MM.1S (cell line): ENCODE measurements at regions not wholly inside any gene's neighbourhood (a gene's known extent, or its start where the extent isn't known, plus 50 kb on each side); places are given as distances from the start of the nearest gene placed in this dataset.

Experiments used
- DNase-seq: peaks from one replicate; pipeline ENCODE4 v3.0.0-alpha.2; 2015
- H2AFZ ChIP-seq: fragments of 300-600 bp; sonication (generic); 2 replicates; pipeline ENCODE4 v1.6.0; 2016; ENCODE audit warnings: antibody characterized with exemption, low read length
- H3F3A ChIP-seq: fragments of 300-600 bp; sonication (generic); 2 replicates; pipeline ENCODE4 v1.6.1; 2016; ENCODE audit warnings: mild to moderate bottlenecking, antibody characterized with exemption, low read length, moderate library complexity, mixed read lengths; ENCODE audit not compliant: insufficient read depth
- H3K27ac ChIP-seq: fragments of 300-600 bp; sonication (generic); 2 replicates; pipeline ENCODE4 v1.5.1; 2016; ENCODE audit warnings: mild to moderate bottlenecking, low read length
- H3K27me3 ChIP-seq: fragments of 300-600 bp; sonication (generic); replicated peaks from 2 replicates; pipeline ENCODE4 v1.6.0; 2016; ENCODE audit warnings: low read length; ENCODE audit not compliant: insufficient read depth
- H3K36me3 ChIP-seq: fragments of 300-600 bp; sonication (generic); replicated peaks from 2 replicates; pipeline ENCODE4 v1.6.1; 2016; ENCODE audit warnings: mild to moderate bottlenecking, low read length, mixed read lengths; ENCODE audit not compliant: insufficient read depth
- H3K4me1 ChIP-seq: fragments of 300-600 bp; sonication (generic); 2 replicates; pipeline ENCODE4 v1.6.1; 2016; ENCODE audit warnings: low read length, mixed read lengths
- H3K4me2 ChIP-seq: fragments of 300-600 bp; sonication (generic); 2 replicates; pipeline ENCODE4 v1.6.0; 2016; ENCODE audit warnings: low read depth, low read length
- H3K4me3 ChIP-seq: fragments of 300-600 bp; sonication (generic); 2 replicates; pipeline ENCODE4 v1.5.1; 2016; ENCODE audit warnings: low read length, mixed read lengths
- H3K79me2 ChIP-seq: fragments of 300-600 bp; sonication (generic); 2 replicates; pipeline ENCODE4 v1.6.1; 2016; ENCODE audit warnings: mixed run types, low read length, mixed read lengths
- H3K9ac ChIP-seq: fragments of 300-600 bp; sonication (generic); 2 replicates; pipeline ENCODE4 v1.6.1; 2016; ENCODE audit warnings: low read length, mixed read lengths
- H3K9me2 ChIP-seq: fragments of 300-600 bp; sonication (generic); replicated peaks from 2 replicates; pipeline ENCODE4 v1.6.1; 2016; ENCODE audit warnings: mild to moderate bottlenecking, low read length, mixed read lengths; ENCODE audit not compliant: insufficient read depth
- H3K9me3 ChIP-seq: fragments of 300-600 bp; sonication (generic); replicated peaks from 2 replicates; pipeline ENCODE4 v1.6.1; 2016; ENCODE audit warnings: mild to moderate bottlenecking, low read length, mixed read lengths; ENCODE audit not compliant: insufficient read depth
- H4K20me1 ChIP-seq: fragments of 300-600 bp; sonication (generic); 2 replicates; pipeline ENCODE4 v1.6.1; 2016; ENCODE audit warnings: mild to moderate bottlenecking, low read length, moderate library complexity, mixed read lengths; ENCODE audit not compliant: insufficient read depth
- CTCF ChIP-seq: fragments of 300-600 bp; sonication (generic); IDR thresholded peaks from 2 replicates; pipeline ENCODE4 v1.5.1; 2016; ENCODE audit warnings: antibody characterized with exemption, low read length, mixed read lengths
- EZH2 ChIP-seq: fragments of 300-600 bp; sonication (generic); optimal IDR thresholded peaks from 2 replicates; pipeline ENCODE3; 2017; ENCODE audit warnings: low read depth, mild to moderate bottlenecking, antibody characterized with exemption, low read length, mixed read lengths
- EZH2phosphoT487 ChIP-seq: fragments of 300-600 bp; sonication (generic); IDR thresholded peaks from 2 replicates; pipeline ENCODE4 v1.6.1; 2018; ENCODE audit warnings: antibody characterized with exemption, low read length

DNA sequence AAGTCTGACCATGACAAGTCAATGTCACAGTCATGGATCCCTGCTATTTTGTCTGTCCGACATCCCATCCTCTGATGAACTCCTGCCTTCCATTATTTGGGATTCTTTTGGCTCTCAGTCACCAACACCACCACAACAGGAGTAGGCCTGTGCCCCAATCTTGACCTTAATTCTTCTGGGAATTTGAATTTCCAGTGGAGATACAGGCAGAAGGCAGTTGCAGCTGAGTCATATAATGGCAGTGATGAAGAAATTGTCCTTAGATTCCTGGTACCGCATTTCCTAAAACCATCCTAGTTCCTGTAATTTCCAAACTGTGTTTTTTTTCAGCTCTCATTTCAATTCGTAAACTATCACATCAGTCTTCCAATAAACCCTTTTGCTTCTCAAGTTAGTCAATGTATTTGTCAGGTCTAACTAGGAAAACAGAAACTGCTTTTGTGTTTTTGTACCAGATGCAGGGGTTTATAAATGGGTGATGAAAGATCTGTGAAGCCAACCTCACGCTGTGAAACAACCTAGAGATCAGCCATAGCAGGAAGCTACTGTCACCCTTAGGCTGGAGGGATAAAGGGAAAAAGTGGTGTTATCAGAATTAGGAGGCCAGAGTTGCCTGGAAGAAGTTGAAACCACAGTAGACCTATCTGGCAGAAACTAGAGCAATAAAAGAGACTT is 126.3 kb upstream of the TMEM108 start:
- no peaks in the 10 kb centered on the region for H3K9me2 ChIP-seq
- no peak overlapping the region for H3K4me2 ChIP-seq
- H4K20me1 ChIP-seq: no peaks in the 10 kb centered on the region
- H3K27ac ChIP-seq: no peak overlapping the region
- no peaks in the 10 kb centered on the region for H3K9me3 ChIP-seq
- TF ChIP-seq CTCF (no peak), EZH2phosphoT487 (no peak), EZH2 (no peak)
- H3K27me3 ChIP-seq: no peaks in the 10 kb centered on the region
- no peaks in the 10 kb centered on the region for H3K79me2 ChIP-seq
- H3F3A ChIP-seq: no peaks in the 10 kb centered on the region
- H3K9ac ChIP-seq: no peak overlapping the region
- no peaks in the 10 kb centered on the region for H3K36me3 ChIP-seq
- DNase-seq: no peak
- H3K4me3 ChIP-seq: no peak overlapping the region
- no peak overlapping the region for H2AFZ ChIP-seq
- H3K4me1 ChIP-seq: no peaks in the 10 kb centered on the region

- no peaks in the 10 kb centered on the region for H4K20me1 ChIP-seq
- H3K79me2 ChIP-seq: no peaks in the 10 kb centered on the region
- TF ChIP-seq EZH2: no peak
- TF ChIP-seq EZH2phosphoT487: no peak
- no peak for TF ChIP-seq CTCF
- H3K27me3 ChIP-seq: no peaks in the 10 kb centered on the region
- H3K4me3 ChIP-seq: no peak overlapping the region
- H3K4me2 ChIP-seq: no peak overlapping the region
- H3K36me3 ChIP-seq: no peaks in the 10 kb centered on the region
- no peak overlapping the region for H3K9ac ChIP-seq
- no peak overlapping the region for H2AFZ ChIP-seq
- no peak for DNase-seq
- no peaks in the 10 kb centered on the region for H3K4me1 ChIP-seq
- H3F3A ChIP-seq: no peaks in the 10 kb centered on the region
- H3K9me2 ChIP-seq: no peaks in the 10 kb centered on the region; the same call in 1 of the 2 replicates
- H3K9me3 ChIP-seq: no peaks in the 10 kb centered on the region
- H3K27ac ChIP-seq: no peak overlapping the region
Measured at GRCh38 chr3:132907293-132907692, 130.9 kb upstream of the TMEM108 start.

DNA sequence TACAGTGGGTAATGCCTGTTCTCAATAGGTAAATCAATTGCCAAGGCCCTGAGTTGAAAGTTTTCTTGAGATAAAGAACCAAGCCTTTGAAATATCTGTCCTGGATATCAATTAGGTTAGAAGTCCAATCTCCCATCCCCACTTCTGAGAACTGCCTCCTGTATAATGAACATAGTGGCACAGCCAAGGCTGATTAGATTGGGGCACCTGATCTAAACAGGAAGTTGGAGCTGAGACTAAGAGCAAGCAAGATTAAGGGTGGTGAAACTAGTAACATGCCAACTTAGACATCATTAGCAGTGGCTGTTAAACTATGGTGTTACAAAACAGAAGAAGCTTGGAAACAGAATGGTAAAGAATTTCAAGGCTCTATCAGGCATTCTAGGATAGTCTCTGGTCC is 137.7 kb upstream of the TMEM108 start:
- TF ChIP-seq EZH2phosphoT487 (no peak), EZH2 (no peak), CTCF (no peak)
- no peaks in the 10 kb centered on the region for H3K27me3 ChIP-seq
- no peak overlapping the region for H3K4me3 ChIP-seq
- H3K4me2 ChIP-seq: no peak overlapping the region
- H3K27ac ChIP-seq: no peak overlapping the region
- H4K20me1 ChIP-seq: no peaks in the 10 kb centered on the region
- no peak overlapping the region for H3K9ac ChIP-seq
- H3K9me2 ChIP-seq: no peaks in the 10 kb centered on the region; the same call in 1 of the 2 replicates
- H3K4me1 ChIP-seq: no peaks in the 10 kb centered on the region
- no peaks in the 10 kb centered on the region for H3F3A ChIP-seq
- DNase-seq: no peak
- H2AFZ ChIP-seq: no peak overlapping the region
- no peaks in the 10 kb centered on the region for H3K36me3 ChIP-seq
- no peaks in the 10 kb centered on the region for H3K9me3 ChIP-seq
- no peaks in the 10 kb centered on the region for H3K79me2 ChIP-seq
